ENCODE measurements at regions not wholly inside any gene's neighbourhood (a gene's known extent, or its start where the extent isn't known, plus 50 kb on each side); places are given as distances from the start of the nearest gene placed in this dataset.

- ChIA-PET POLR2A (no interaction called here), CTCF (no interaction called here)
- no peak overlapping the region for H3K4me3 ChIP-seq (ENCODE audit: low read depth, low read length)
- no peak for DNase-seq (ENCODE audit: low read depth, low spot score)
- TF ChIP-seq CTCF (IDR thresholded peaks at IDR 0.05; ENCODE audit: insufficient read depth, low read length, missing control alignments), result no peak
Measured at GRCh38 chr12:125610971-125611370, 545.7 kb downstream of the AACS start.

- ChIA-PET POLR2A (no interaction called here), CTCF (no interaction called here)
- TF ChIP-seq CTCF (IDR thresholded peaks at IDR 0.05; ENCODE audit: insufficient read depth, low read length, missing control alignments), result no peak
- no peak overlapping the region for H3K4me3 ChIP-seq (ENCODE audit: low read depth, low read length)
- no peak for DNase-seq (ENCODE audit: low read depth, low spot score)
Measured at GRCh38 chr12:125614058-125614457, 548.8 kb downstream of the AACS start.

GRCh38 chr12:125619723-125620122 lies 554.5 kb downstream of the AACS start:
- ChIA-PET POLR2A (no interaction called here), CTCF (no interaction called here)
- no peak overlapping the region for H3K4me3 ChIP-seq (ENCODE audit: low read depth, low read length)
- no peak for DNase-seq (ENCODE audit: low read depth, low spot score)
- no peak for TF ChIP-seq CTCF (IDR thresholded peaks at IDR 0.05; ENCODE audit: insufficient read depth, low read length, missing control alignments)

- TF ChIP-seq CTCF (IDR thresholded peaks at IDR 0.05; ENCODE audit: insufficient read depth, low read length, missing control alignments), result no peak
- H3K4me3 ChIP-seq (ENCODE audit: low read depth, low read length), result no peak overlapping the region
- ChIA-PET POLR2A (no interaction called here), CTCF (no interaction called here)
- DNase-seq (ENCODE audit: low read depth, low spot score), result no peak
Measured at GRCh38 chr12:125633686-125634085, 568.5 kb downstream of the AACS start.

GRCh38 chr12:125634813-125635212 lies 569.6 kb downstream of the AACS start:
- H3K4me3 ChIP-seq (ENCODE audit: low read depth, low read length), result no peak overlapping the region
- ChIA-PET POLR2A (no interaction called here), CTCF (no interaction called here)
- no peak for TF ChIP-seq CTCF (IDR thresholded peaks at IDR 0.05; ENCODE audit: insufficient read depth, low read length, missing control alignments)
- DNase-seq (ENCODE audit: low read depth, low spot score), result no peak

GRCh38 chr12:125639826-125640225 lies 574.6 kb downstream of the AACS start:
- no peak for DNase-seq (ENCODE audit: low read depth, low spot score)
- H3K4me3 ChIP-seq (ENCODE audit: low read depth, low read length), result no peak overlapping the region
- TF ChIP-seq CTCF (IDR thresholded peaks at IDR 0.05; ENCODE audit: insufficient read depth, low read length, missing control alignments), result no peak
- ChIA-PET POLR2A (no interaction called here), CTCF (no interaction called here)
